CD14-positive monocyte (primary cell): ENCODE measurements at regions not wholly inside any gene's neighbourhood (a gene's known extent, or its start where the extent isn't known, plus 50 kb on each side); places are given as distances from the start of the nearest gene placed in this dataset.

Experiments used
- DNase-seq, 3 donors: peaks; one replicate each; pipeline ENCODE4 v3.0.0-alpha.2; 2011 to 2022
- H2AFZ ChIP-seq: 2 replicates; pipeline ENCODE4 v1.6.0; 2012; ENCODE audit warnings: mild to moderate bottlenecking, low read depth, low read length, inconsistent platforms; ENCODE audit not compliant: insufficient read depth, poor library complexity, severe bottlenecking
- H3K27ac ChIP-seq, 2 donors: 1 replicate in 1 of 2; 2 replicates in 1 of 2; pipeline ENCODE4 v1.5.1; 2012 to 2013; ENCODE audit warnings: low read length in 2 of 2, control low read depth in 1 of 2, inconsistent platforms in 1 of 2, low read depth in 1 of 2, mild to moderate bottlenecking in 1 of 2
- H3K27me3 ChIP-seq, 2 donors: one replicate each; pipeline versions ENCODE4 v1.6.0 to v1.6.1; 2011 to 2013; ENCODE audit warnings: low read length in 2 of 2; ENCODE audit not compliant: control insufficient read depth in 2 of 2, insufficient read depth in 2 of 2
- H3K36me3 ChIP-seq, 2 donors: replicated peaks in 1 of 2; 1 replicate in 1 of 2; 2 replicates in 1 of 2; pipeline versions ENCODE4 v1.5.1 to v1.6.1; 2012 to 2013; ENCODE audit warnings: low read length in 2 of 2, control low read depth in 1 of 2, inconsistent platforms in 1 of 2, mild to moderate bottlenecking in 1 of 2; ENCODE audit not compliant: insufficient read depth in 2 of 2, control insufficient read depth in 1 of 2
- H3K4me1 ChIP-seq, 2 donors: 1 replicate in 1 of 2; 2 replicates in 1 of 2; pipeline versions ENCODE4 v1.5.1 to v1.6.1; 2012 to 2013; ENCODE audit warnings: low read length in 2 of 2, control low read depth in 1 of 2, inconsistent platforms in 1 of 2, mild to moderate bottlenecking in 1 of 2, moderate library complexity in 1 of 2; ENCODE audit not compliant: insufficient read depth in 2 of 2, control insufficient read depth in 1 of 2
- H3K4me2 ChIP-seq: replicated peaks from 2 replicates; pipeline ENCODE3; 2012; ENCODE audit warnings: low read length, moderate library complexity, mild to moderate bottlenecking; ENCODE audit not compliant: poor library complexity, severe bottlenecking; ENCODE audit errors: extremely low read depth
- H3K4me3 ChIP-seq, 3 experiments: fragments of 200-600 bp in 1 of 3; sonication (generic) in 1 of 3; replicated peaks in 1 of 3; 1 replicate in 2 of 3; 2 replicates in 1 of 3; pipeline ENCODE4 v1.5.1; 2011 to 2013; ENCODE audit warnings: low read length in 3 of 3, mild to moderate bottlenecking in 3 of 3, control low read depth in 2 of 3, low read depth in 2 of 3, inconsistent platforms in 1 of 3, moderate library complexity in 1 of 3
- H3K79me2 ChIP-seq: 2 replicates; pipeline ENCODE4 v1.6.0; 2012; ENCODE audit warnings: mild to moderate bottlenecking, control low read depth, inconsistent platforms, low read length, moderate library complexity; ENCODE audit not compliant: insufficient read depth
- H3K9ac ChIP-seq: 2 replicates; pipeline ENCODE4 v1.6.0; 2017; ENCODE audit warnings: low read length, mild to moderate bottlenecking; ENCODE audit not compliant: insufficient read depth, poor library complexity, severe bottlenecking
- H3K9me3 ChIP-seq, 2 donors: replicated peaks in 1 of 2; 1 replicate in 1 of 2; 2 replicates in 1 of 2; pipeline versions ENCODE4 v1.5.1 to v1.6.1; 2012 to 2013; ENCODE audit warnings: low read length in 2 of 2, control low read depth in 1 of 2; ENCODE audit not compliant: control insufficient read depth in 1 of 2, insufficient read depth in 1 of 2
- H4K20me1 ChIP-seq: 2 replicates; pipeline ENCODE4 v1.6.0; 2012; ENCODE audit warnings: mild to moderate bottlenecking, low read length, control low read depth, moderate library complexity; ENCODE audit not compliant: insufficient read depth
- H3K27ac Mint-ChIP-seq, 7 donors: one replicate each; pipeline ENCODE4 v1.8.0; 2020; ENCODE audit warnings: mild to moderate bottlenecking in 7 of 7, mixed read lengths in 7 of 7, moderate library complexity in 6 of 7, inconsistent platforms in 2 of 7
- H3K27me3 Mint-ChIP-seq, 3 donors: one replicate each; pipeline ENCODE4 v1.8.0; 2021 to 2022; ENCODE audit warnings: low read depth in 3 of 3, mild to moderate bottlenecking in 3 of 3, mixed read lengths in 3 of 3, moderate library complexity in 3 of 3, inconsistent platforms in 1 of 3
- H3K36me3 Mint-ChIP-seq, 2 donors: one replicate each; pipeline ENCODE4 v1.8.0; 2020; ENCODE audit warnings: mixed read lengths in 2 of 2, inconsistent platforms in 1 of 2, mild to moderate bottlenecking in 1 of 2
- H3K4me1 Mint-ChIP-seq: one replicate; pipeline ENCODE4 v1.8.0; 2020; ENCODE audit warnings: mild to moderate bottlenecking, mixed read lengths
- H3K4me3 Mint-ChIP-seq, 2 donors: one replicate each; pipeline ENCODE4 v1.8.0; 2020; ENCODE audit warnings: mild to moderate bottlenecking in 2 of 2, mixed read lengths in 2 of 2, moderate library complexity in 1 of 2
- H3K9me3 Mint-ChIP-seq, 7 donors: one replicate each; pipeline ENCODE4 v1.8.0; 2020 to 2022; ENCODE audit warnings: mixed read lengths in 7 of 7, mild to moderate bottlenecking in 6 of 7, moderate library complexity in 6 of 7, inconsistent platforms in 2 of 7
- CTCF ChIP-seq: fragments of 200-600 bp; IDR thresholded peaks from one replicate; pipeline ENCODE4 v1.8.0; 2022; ENCODE audit warnings: antibody characterized with exemption, mild to moderate bottlenecking
- whole genome bisulfite sequencing: methylation state at CpG from one replicate; pipeline ENCODE4 v1.1.5; 2013; ENCODE audit warnings: missing lambda C conversion rate; ENCODE audit not compliant: insufficient coverage; 5-methylcytosine and 5-hydroxymethylcytosine counted together
- intact Hi-C, 2 donors: fragments of 100-400 bp; cut with micrococcal nuclease; formaldehyde crosslinking; loops; one replicate each; pipeline versions ENCODE4 v1.15.0 to v1.15.1; 2023

DNA sequence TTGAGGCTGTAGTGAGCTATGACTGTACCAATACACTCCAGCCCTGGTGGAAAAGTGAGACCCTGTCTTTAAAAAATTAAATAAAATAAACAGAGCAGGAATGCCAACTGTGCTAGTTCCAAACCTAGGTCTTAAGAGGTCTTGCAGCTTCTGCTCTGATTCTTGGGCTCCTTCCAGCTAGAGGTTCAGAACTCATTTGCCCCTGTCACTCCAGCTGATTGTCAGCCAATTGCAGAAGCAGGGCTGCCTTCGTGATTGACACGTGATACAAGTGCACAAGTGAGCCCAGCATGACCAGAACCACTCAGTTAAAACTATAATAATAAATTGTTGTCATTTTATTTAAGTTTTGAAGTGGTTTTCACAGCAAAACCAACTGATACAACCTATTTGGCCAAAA, 298.4 kb downstream of the USP25 start:
- Histone ChIP-seq H3K4me1 (no peaks in the 10 kb centered on the region), H3K27me3 (no peaks in the 10 kb centered on the region), H3K9me3 (no peaks in the 10 kb centered on the region), H3K9ac (no peak overlapping the region), H4K20me1 (no peaks in the 10 kb centered on the region), H3K36me3 (no peaks in the 10 kb centered on the region), H3K4me3 (no peak overlapping the region), H3K79me2 (no peaks in the 10 kb centered on the region), H2AFZ (no peak overlapping the region), H3K27ac (no peak overlapping the region), H3K4me2 (no peak overlapping the region)
- Mint-ChIP-seq H3K27me3 (no peaks in the 10 kb centered on the region), H3K4me3 (no peak overlapping the region), H3K27ac (no peak overlapping the region), H3K36me3 (no peaks in the 10 kb centered on the region), H3K9me3 (peaks cover 0 to 11% (median 4%) of the 10 kb centered on the region in 7 donors), H3K4me1 (no peaks in the 10 kb centered on the region)
- intact Hi-C loops, result no loop called here
- WGBS, result no CpG with 5 or more reads among the region's 2 CpGs
- no peak for DNase-seq
- TF ChIP-seq CTCF, result no peak

GRCh38 chr21:16028941-16029464, 299.2 kb downstream of the USP25 start:
- Mint-ChIP-seq H3K27me3 (no peaks in the 10 kb centered on the region), H3K27ac (no peak overlapping the region)
- no CpG with 5 or more reads among the region's 2 CpGs for WGBS

More at GRCh38 chr21:16028941-16029464, 299.2 kb downstream of the USP25 start:
- Mint-ChIP-seq H3K36me3 (no peaks in the 10 kb centered on the region), H3K4me1 (no peaks in the 10 kb centered on the region), H3K9me3 (peaks cover 0 to 11% (median 4%) of the 10 kb centered on the region in 7 donors), H3K4me3 (no peak overlapping the region)
- H3K27ac ChIP-seq, result no peak overlapping the region
- no peak for TF ChIP-seq CTCF
- H2AFZ ChIP-seq, result no peak overlapping the region
- no peak for DNase-seq
- no peak overlapping the region for H3K4me3 ChIP-seq
- no peaks in the 10 kb centered on the region for H3K27me3 ChIP-seq
- H3K9me3 ChIP-seq, result no peaks in the 10 kb centered on the region
- intact Hi-C loops, result no loop called here
- H3K4me2 ChIP-seq, result no peak overlapping the region
- H4K20me1 ChIP-seq, result no peaks in the 10 kb centered on the region
- H3K79me2 ChIP-seq, result no peaks in the 10 kb centered on the region
- H3K4me1 ChIP-seq, result no peaks in the 10 kb centered on the region
- no peak overlapping the region for H3K9ac ChIP-seq
- no peaks in the 10 kb centered on the region for H3K36me3 ChIP-seq
